GM10248 (cell line): ENCODE measurements at regions not wholly inside any gene's neighbourhood (a gene's known extent, or its start where the extent isn't known, plus 50 kb on each side); places are given as distances from the start of the nearest gene placed in this dataset.

Source experiments
- CTCF ChIA-PET: fragments of 300-600 bp; sonication (Branson Sonifier 250); formaldehyde crosslinking; extraction: SDS; loops from one replicate; lab custom pipeline; 2021; ENCODE audit warnings: antibody characterized with exemption; lab: Yijun Ruan, JAX
- POLR2A ChIA-PET: fragments of 350-650 bp; sonication (Branson Sonifier 250); formaldehyde crosslinking; extraction: SDS; loops from one replicate; lab custom pipeline; 2020; ENCODE audit warnings: antibody characterized with exemption; lab: Yijun Ruan, JAX
- DNase-seq: peaks from one replicate; pipeline ENCODE4 v3.0.0; 2012; ENCODE audit errors: extremely low spot score
- CTCF ChIP-seq: IDR thresholded peaks from 2 replicates; pipeline ENCODE4 v1.5.1; 2012; ENCODE audit warnings: mild to moderate bottlenecking, low read depth; ENCODE audit errors: extremely low read depth, missing control alignments, control extremely low read depth

GRCh38 chr3:99126316-99126715 is 224.8 kb upstream of the DCBLD2 start:
- no peak for TF ChIP-seq CTCF
- DNase-seq = no peak
- POLR2A ChIA-PET = no interaction called here
- CTCF ChIA-PET = no interaction called here

GRCh38 chr3:99119385-99119784 is 217.9 kb upstream of the DCBLD2 start:
- DNase-seq = no peak
- CTCF ChIA-PET = interaction anchor here (1.6 kb wide), 1 partner anchor 9 kb away, joined by 5 read pairs; no protein-coding TSS in a partner anchor
- POLR2A ChIA-PET = no interaction called here
- no peak for TF ChIP-seq CTCF

GRCh38 chr3:99118381-99118780 is 216.9 kb upstream of the DCBLD2 start:
- ChIA-PET CTCF (no interaction called here), POLR2A (no interaction called here)
- DNase-seq = no peak
- no peak for TF ChIP-seq CTCF

GRCh38 chr3:99114565-99115291 is 213.2 kb upstream of the DCBLD2 start:
- DNase-seq = no peak
- ChIA-PET CTCF (interaction anchor here (0.6 to 3.0 kb wide), 20 partner anchors 12 to 694 kb away, joined by 3 to 29 read pairs (median 4); no protein-coding TSS in a partner anchor), POLR2A (no interaction called here)
- peak; percentile 65 for TF ChIP-seq CTCF

- ChIA-PET POLR2A (no interaction called here), CTCF (interaction anchor here (0.6 to 1.6 kb wide), 3 partner anchors 9 to 62 kb away, joined by 3 to 5 read pairs (median 4); no protein-coding TSS in a partner anchor)
- no peak for TF ChIP-seq CTCF
- no peak for DNase-seq
Observed at GRCh38 chr3:99111235-99111634, 209.7 kb upstream of the DCBLD2 start.

GRCh38 chr3:99110401-99110800 is 208.9 kb upstream of the DCBLD2 start:
- POLR2A ChIA-PET = no interaction called here
- CTCF ChIA-PET = interaction anchor here (1.1 to 1.5 kb wide), 2 partner anchors 9 to 10 kb away, joined by 3 to 5 read pairs; no protein-coding TSS in a partner anchor
- DNase-seq = no peak
- no peak for TF ChIP-seq CTCF
